Uterus (tissue), 3 donors: ENCODE measurements at regions not wholly inside any gene's neighbourhood (a gene's known extent, or its start where the extent isn't known, plus 50 kb on each side); places are given as distances from the start of the nearest gene placed in this dataset.

Source experiments
- DNase-seq, 2 donors: peaks; one replicate each; pipeline ENCODE4 v3.0.0-alpha.2; 2019 to 2020
- H3K27ac ChIP-seq, 2 donors: fragments of 200-600 bp; sonication (generic); 1 replicate in 1 of 2; 2 replicates in 1 of 2; pipeline ENCODE4 v1.5.1; 2016 to 2018
- H3K27me3 ChIP-seq, 2 donors: fragments of 200-600 bp; sonication (generic); one replicate each; pipeline ENCODE4 v1.5.1; 2018 to 2019; ENCODE audit warnings: control low read depth in 1 of 2
- H3K36me3 ChIP-seq, 2 donors: fragments of 200-600 bp; sonication (generic); one replicate each; pipeline ENCODE4 v1.5.1; 2019; ENCODE audit warnings: control low read depth in 1 of 2
- H3K4me1 ChIP-seq, 2 donors: fragments of 200-600 bp; sonication (generic); one replicate each; pipeline ENCODE4 v1.5.1; 2018 to 2019; ENCODE audit warnings: control low read depth in 1 of 2
- H3K4me3 ChIP-seq, 2 donors: fragments of 200-600 bp; sonication (generic); 1 replicate in 1 of 2; 2 replicates in 1 of 2; pipeline ENCODE4 v1.5.1; 2018 to 2019; ENCODE audit warnings: mild to moderate bottlenecking in 1 of 2
- H3K9me3 ChIP-seq, 2 donors: fragments of 200-600 bp; sonication (generic); one replicate each; pipeline ENCODE4 v1.5.1; 2019; ENCODE audit warnings: control low read depth in 1 of 2
- CTCF ChIP-seq, 4 experiments: fragments of 200-600 bp in 2 of 4; fragments of 450-650 bp in 2 of 4; sonication (generic) in 2 of 4; IDR thresholded peaks; one replicate each; pipeline ENCODE4 v1.5.1; 2016 to 2019; ENCODE audit warnings: antibody characterized with exemption in 4 of 4, mild to moderate bottlenecking in 2 of 4, moderate library complexity in 1 of 4
- POLR2A ChIP-seq, 2 donors: fragments of 450-650 bp; IDR thresholded peaks; one replicate each; pipeline ENCODE4 v1.6.1; 2016; ENCODE audit warnings: antibody characterized with exemption in 2 of 2, mild to moderate bottlenecking in 1 of 2, moderate library complexity in 1 of 2
- intact Hi-C: fragments of 100-400 bp; cut with DNase I; formaldehyde crosslinking; loops from one replicate; pipeline ENCODE4 v1.15.1; 2023; ENCODE audit warnings: low total_unique reads
- donor health status: DM: yes; HTN: yes; CAD: no.

- Histone ChIP-seq H3K27me3 (no peaks in the 10 kb centered on the region), H3K4me1 (no peaks in the 10 kb centered on the region), H3K4me3 (no peak overlapping the region), H3K27ac (peak overlapping the region; percentile 4 to 37), H3K36me3 (no peaks in the 10 kb centered on the region), H3K9me3 (no peaks in the 10 kb centered on the region)
- TF ChIP-seq POLR2A (IDR thresholded peaks at IDR 0.05) (no peak), CTCF (IDR thresholded peaks at IDR 0.05) (no peak)
- intact Hi-C loops, result loop anchor here (10.0 kb wide), 1 partner anchor 219 kb away; no protein-coding TSS in a partner anchor
- peak in 1 of 2 donors; percentile 35 for DNase-seq
These were observed 84.9 kb upstream of the C21orf91 start for GRCh38 chr21:17903929-17904639.

DNA sequence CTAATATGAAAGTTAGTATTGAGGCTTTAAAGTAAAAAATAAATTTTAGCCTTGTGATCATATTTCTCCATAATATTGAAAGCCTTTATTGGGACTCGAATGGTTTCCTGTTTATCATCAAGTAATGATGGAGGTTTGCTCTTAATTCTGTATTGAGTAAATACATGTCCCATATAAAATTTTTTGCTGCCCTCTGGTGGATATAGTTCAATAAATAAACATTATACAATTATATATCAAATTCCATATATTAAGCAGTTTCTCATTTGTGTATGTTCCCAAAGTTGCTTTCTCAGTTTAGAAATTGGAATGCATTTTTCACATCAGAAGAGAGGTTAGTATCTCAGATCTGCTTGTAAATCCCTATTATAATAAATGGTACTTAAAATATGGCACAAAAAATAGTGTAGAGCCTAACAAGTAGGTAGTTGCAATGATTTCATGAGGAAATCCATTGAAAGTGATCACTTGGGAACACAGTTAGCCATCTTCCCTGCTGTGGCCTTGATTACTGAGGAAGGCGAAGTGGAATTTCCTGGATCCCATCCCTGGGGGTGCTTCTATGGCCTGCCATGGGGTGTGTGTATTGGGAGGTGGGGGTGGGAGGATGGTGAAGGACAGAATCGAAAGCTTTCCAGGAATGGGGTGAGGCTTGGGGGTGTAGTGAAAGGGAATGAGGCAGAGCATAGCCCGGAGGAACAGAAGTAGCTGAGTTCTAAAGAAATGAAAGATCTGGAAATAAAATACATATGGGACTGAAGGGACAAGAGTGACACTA lies 84.1 kb upstream of the C21orf91 start:
- H3K36me3 ChIP-seq, result no peaks in the 10 kb centered on the region
- H3K27ac ChIP-seq, result peak overlapping the region in 1 of 2 donors; percentile 37
- DNase-seq, result no peak
- H3K9me3 ChIP-seq, result no peaks in the 10 kb centered on the region
- intact Hi-C loops, result loop anchor here (10.0 kb wide), 1 partner anchor 218 kb away; no protein-coding TSS in a partner anchor
- H3K27me3 ChIP-seq, result no peaks in the 10 kb centered on the region
- no peaks in the 10 kb centered on the region for H3K4me1 ChIP-seq
- TF ChIP-seq POLR2A (IDR thresholded peaks at IDR 0.05) (no peak), CTCF (IDR thresholded peaks at IDR 0.05) (peak in 1 of 4 experiments; percentile 33)
- H3K4me3 ChIP-seq, result no peak overlapping the region

GRCh38 chr21:17901458-17902079 lies 82.4 kb upstream of the C21orf91 start:
- no peaks in the 10 kb centered on the region for H3K4me1 ChIP-seq
- no peak overlapping the region for H3K4me3 ChIP-seq
- H3K27ac ChIP-seq, result no peak overlapping the region
- intact Hi-C loops, result loop anchor here (10.0 kb wide), 1 partner anchor 217 kb away; no protein-coding TSS in a partner anchor
- TF ChIP-seq CTCF (IDR thresholded peaks at IDR 0.05) (no peak), POLR2A (IDR thresholded peaks at IDR 0.05) (no peak)
- DNase-seq, result no peak
- H3K9me3 ChIP-seq, result no peaks in the 10 kb centered on the region
- H3K36me3 ChIP-seq, result no peaks in the 10 kb centered on the region
- H3K27me3 ChIP-seq, result no peaks in the 10 kb centered on the region

GRCh38 chr21:17900990-17901385 lies 81.8 kb upstream of the C21orf91 start:
- Histone ChIP-seq H3K27me3 (no peaks in the 10 kb centered on the region), H3K36me3 (no peaks in the 10 kb centered on the region), H3K4me1 (no peaks in the 10 kb centered on the region), H3K9me3 (no peaks in the 10 kb centered on the region), H3K4me3 (no peak overlapping the region), H3K27ac (no peak overlapping the region)
- no peak for DNase-seq
- no peak for TF ChIP-seq CTCF (IDR thresholded peaks at IDR 0.05)
- no peak for TF ChIP-seq POLR2A (IDR thresholded peaks at IDR 0.05)
- intact Hi-C loops, result loop anchor here (10.0 kb wide), 1 partner anchor 216 kb away; no protein-coding TSS in a partner anchor
